ENCODE measurements at regions not wholly inside any gene's neighbourhood (a gene's known extent, or its start where the extent isn't known, plus 50 kb on each side); places are given as distances from the start of the nearest gene placed in this dataset.

GRCh38 chr9:82152181-82152580 lies 163.6 kb downstream of the SPATA31D1 start:
- H3K9ac ChIP-seq (ENCODE audit: extremely low read depth, low read length, poor library complexity, severe bottlenecking): no peak overlapping the region
- H3K4me3 Mint-ChIP-seq: no peak overlapping the region
- H3K27ac Mint-ChIP-seq: no peak overlapping the region
- H3K36me3 Mint-ChIP-seq (ENCODE audit: low read depth): no peaks in the 10 kb centered on the region
- WGBS, 2 experiments (ENCODE audit: insufficient coverage in 1 of 2, insufficient read length in 1 of 2): 83 to 92% methylated on average over 1 of the region's 1 CpG
- H3K27ac ChIP-seq (ENCODE audit: low read depth, low read length): no peak overlapping the region
- H3K4me3 ChIP-seq (ENCODE audit: low read length): no peak overlapping the region
- no peaks in the 10 kb centered on the region for H3K36me3 ChIP-seq (ENCODE audit: control insufficient read depth, insufficient read depth, low read length)
- no peaks in the 10 kb centered on the region for H3K9me3 ChIP-seq (ENCODE audit: control insufficient read depth, low read length)
- H3K27me3 ChIP-seq (ENCODE audit: control insufficient read depth, insufficient read depth, low read length, poor library complexity, severe bottlenecking): no peaks in the 10 kb centered on the region
- peaks cover 15% of the 10 kb centered on the region for H3K4me1 Mint-ChIP-seq
- H3K4me1 ChIP-seq (ENCODE audit: control insufficient read depth, insufficient read depth, low read length): no peaks in the 10 kb centered on the region
- no peak for DNase-seq
- H3K27me3 Mint-ChIP-seq (ENCODE audit: insufficient read depth): no peaks in the 10 kb centered on the region
- no peaks in the 10 kb centered on the region for H3K9me3 Mint-ChIP-seq
- TF ChIP-seq, protein P1, sequence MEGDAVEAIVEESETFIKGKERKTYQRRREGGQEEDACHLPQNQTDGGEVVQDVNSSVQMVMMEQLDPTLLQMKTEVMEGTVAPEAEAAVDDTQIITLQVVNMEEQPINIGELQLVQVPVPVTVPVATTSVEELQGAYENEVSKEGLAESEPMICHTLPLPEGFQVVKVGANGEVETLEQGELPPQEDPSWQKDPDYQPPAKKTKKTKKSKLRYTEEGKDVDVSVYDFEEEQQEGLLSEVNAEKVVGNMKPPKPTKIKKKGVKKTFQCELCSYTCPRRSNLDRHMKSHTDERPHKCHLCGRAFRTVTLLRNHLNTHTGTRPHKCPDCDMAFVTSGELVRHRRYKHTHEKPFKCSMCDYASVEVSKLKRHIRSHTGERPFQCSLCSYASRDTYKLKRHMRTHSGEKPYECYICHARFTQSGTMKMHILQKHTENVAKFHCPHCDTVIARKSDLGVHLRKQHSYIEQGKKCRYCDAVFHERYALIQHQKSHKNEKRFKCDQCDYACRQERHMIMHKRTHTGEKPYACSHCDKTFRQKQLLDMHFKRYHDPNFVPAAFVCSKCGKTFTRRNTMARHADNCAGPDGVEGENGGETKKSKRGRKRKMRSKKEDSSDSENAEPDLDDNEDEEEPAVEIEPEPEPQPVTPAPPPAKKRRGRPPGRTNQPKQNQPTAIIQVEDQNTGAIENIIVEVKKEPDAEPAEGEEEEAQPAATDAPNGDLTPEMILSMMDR (conservative IDR thresholded peaks at IDR 0.05): no peak

DNA sequence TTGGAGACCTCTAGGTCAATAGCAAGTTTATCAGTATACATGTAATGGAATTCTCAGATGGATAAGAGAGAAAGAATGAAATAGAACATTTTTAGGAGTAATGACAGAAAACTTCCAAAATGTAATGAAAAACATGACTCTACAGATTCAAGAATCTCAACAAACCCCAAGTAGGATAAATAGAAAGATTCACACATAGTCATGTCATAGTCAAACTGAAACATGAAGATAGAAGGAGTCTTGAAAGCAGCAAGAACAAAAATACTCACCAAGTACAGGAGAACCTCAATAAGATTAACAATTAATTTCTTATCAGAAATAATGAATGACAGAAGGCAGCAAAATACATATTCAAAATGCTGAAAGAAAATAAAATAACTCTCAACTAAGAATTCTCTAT lies 164.5 kb downstream of the SPATA31D1 start:
- Mint-ChIP-seq H3K9me3 (no peaks in the 10 kb centered on the region), H3K4me1 (peaks cover 15% of the 10 kb centered on the region), H3K27me3 (ENCODE audit: insufficient read depth) (no peaks in the 10 kb centered on the region), H3K27ac (no peak overlapping the region), H3K4me3 (no peak overlapping the region), H3K36me3 (ENCODE audit: low read depth) (no peaks in the 10 kb centered on the region)
- Histone ChIP-seq H3K36me3 (ENCODE audit: control insufficient read depth, insufficient read depth, low read length) (no peaks in the 10 kb centered on the region), H3K9ac (ENCODE audit: extremely low read depth, low read length, poor library complexity, severe bottlenecking) (no peak overlapping the region), H3K9me3 (ENCODE audit: control insufficient read depth, low read length) (no peaks in the 10 kb centered on the region), H3K4me3 (ENCODE audit: low read length) (no peak overlapping the region), H3K4me1 (ENCODE audit: control insufficient read depth, insufficient read depth, low read length) (no peaks in the 10 kb centered on the region), H3K27ac (ENCODE audit: low read depth, low read length) (no peak overlapping the region), H3K27me3 (ENCODE audit: control insufficient read depth, insufficient read depth, low read length, poor library complexity, severe bottlenecking) (no peaks in the 10 kb centered on the region)
- TF ChIP-seq, protein P1 (conservative IDR thresholded peaks at IDR 0.05): no peak
- no peak for DNase-seq

- no peaks in the 10 kb centered on the region for H3K27me3 Mint-ChIP-seq (ENCODE audit: insufficient read depth)
- no peak overlapping the region for H3K27ac ChIP-seq (ENCODE audit: low read depth, low read length)
- H3K27me3 ChIP-seq (ENCODE audit: control insufficient read depth, insufficient read depth, low read length, poor library complexity, severe bottlenecking): no peaks in the 10 kb centered on the region
- H3K9me3 Mint-ChIP-seq: no peaks in the 10 kb centered on the region
- H3K27ac Mint-ChIP-seq: no peak overlapping the region
- H3K4me1 Mint-ChIP-seq: peaks cover 4% of the 10 kb centered on the region
- no peaks in the 10 kb centered on the region for H3K36me3 ChIP-seq (ENCODE audit: control insufficient read depth, insufficient read depth, low read length)
- no peaks in the 10 kb centered on the region for H3K36me3 Mint-ChIP-seq (ENCODE audit: low read depth)
- H3K4me3 Mint-ChIP-seq: no peak overlapping the region
- no peak for DNase-seq
- no peak overlapping the region for H3K9ac ChIP-seq (ENCODE audit: extremely low read depth, low read length, poor library complexity, severe bottlenecking)
- TF ChIP-seq, protein P1 (conservative IDR thresholded peaks at IDR 0.05): no peak
- H3K4me3 ChIP-seq (ENCODE audit: low read length): no peak overlapping the region
- 94% methylated on average over 2 of the region's 2 CpGs; no CpG with 5 or more reads in 1 of the 2 experiments for WGBS, 2 experiments (ENCODE audit: insufficient coverage in 1 of 2, insufficient read length in 1 of 2)
- no peaks in the 10 kb centered on the region for H3K9me3 ChIP-seq (ENCODE audit: control insufficient read depth, low read length)
- no peaks in the 10 kb centered on the region for H3K4me1 ChIP-seq (ENCODE audit: control insufficient read depth, insufficient read depth, low read length)
Measured at GRCh38 chr9:82154573-82154972, 166.0 kb downstream of the SPATA31D1 start.
